Liver (tissue), 8 donors: ENCODE measurements at regions not wholly inside any gene's neighbourhood (a gene's known extent, or its start where the extent isn't known, plus 50 kb on each side); places are given as distances from the start of the nearest gene placed in this dataset.

ENCODE experiments used
- DNase-seq: peaks from one replicate; pipeline ENCODE4 v3.0.0-alpha.2; 2017; ENCODE audit warnings: low spot score
- H3K27ac ChIP-seq, 2 donors: one replicate each; pipeline ENCODE4 v1.7.0; 2013; ENCODE audit warnings: inconsistent platforms in 2 of 2, low read length in 2 of 2, control low read depth in 1 of 2, low read depth in 1 of 2, mild to moderate bottlenecking in 1 of 2
- H3K27me3 ChIP-seq, 4 donors: one replicate each; pipeline versions ENCODE4 v1.6.1 to v1.7.0; 2013; ENCODE audit warnings: low read length in 3 of 4, inconsistent platforms in 1 of 4, mild to moderate bottlenecking in 1 of 4, moderate library complexity in 1 of 4; ENCODE audit not compliant: control insufficient read depth in 4 of 4, insufficient read depth in 4 of 4
- H3K36me3 ChIP-seq, 4 donors: one replicate each; pipeline versions ENCODE4 v1.6.1 to v1.7.0; 2013; ENCODE audit warnings: low read length in 3 of 4, mild to moderate bottlenecking in 3 of 4, low read depth in 1 of 4, moderate library complexity in 1 of 4; ENCODE audit not compliant: control insufficient read depth in 4 of 4, insufficient read depth in 3 of 4
- H3K4me1 ChIP-seq, 4 donors: one replicate each; pipeline versions ENCODE4 v1.6.1 to v1.7.0; 2013; ENCODE audit warnings: low read length in 3 of 4, mild to moderate bottlenecking in 3 of 4, moderate library complexity in 1 of 4; ENCODE audit not compliant: control insufficient read depth in 4 of 4, insufficient read depth in 4 of 4
- H3K4me3 ChIP-seq, 3 donors: one replicate each; pipeline versions ENCODE4 v1.6.1 to v1.7.0; 2013; ENCODE audit warnings: low read length in 3 of 3, control low read depth in 1 of 3, low read depth in 1 of 3, mild to moderate bottlenecking in 1 of 3
- H3K9ac ChIP-seq, 2 donors: one replicate each; pipeline ENCODE4 v1.7.0; 2013; ENCODE audit warnings: low read length in 2 of 2, mild to moderate bottlenecking in 2 of 2, moderate library complexity in 2 of 2, control low read depth in 1 of 2, low read depth in 1 of 2
- H3K9me3 ChIP-seq, 4 donors: one replicate each; pipeline versions ENCODE4 v1.6.1 to v1.7.0; 2013; ENCODE audit warnings: low read length in 3 of 4; ENCODE audit not compliant: control insufficient read depth in 4 of 4
- ATF3 ChIP-seq: IDR thresholded peaks from 2 replicates; pipeline ENCODE4 v1.6.1; 2016; ENCODE audit warnings: antibody characterized with exemption
- CTCF ChIP-seq: fragments of 150-350 bp; IDR thresholded peaks from 2 replicates; pipeline ENCODE4 v1.5.1; 2017; ENCODE audit warnings: improper control_type of control experiment, low read depth, low read length; ENCODE audit not compliant: missing input control
- EGR1 ChIP-seq, 2 donors: IDR thresholded peaks; 2 replicates each; pipeline ENCODE4 v1.6.1; 2016 to 2018; ENCODE audit warnings: antibody characterized with exemption in 2 of 2, low read depth in 2 of 2
- FOXA1 ChIP-seq: IDR thresholded peaks from 2 replicates; pipeline ENCODE4 v1.6.1; 2016; ENCODE audit warnings: antibody characterized with exemption
- FOXA2 ChIP-seq: IDR thresholded peaks from 2 replicates; pipeline ENCODE4 v1.6.1; 2016; ENCODE audit warnings: antibody characterized with exemption
- GABPA ChIP-seq, 2 donors: IDR thresholded peaks in 1 of 2; conservative IDR thresholded peaks in 1 of 2; 2 replicates each; pipeline ENCODE4 v1.6.1; 2016; ENCODE audit warnings: antibody characterized with exemption in 2 of 2, mild to moderate bottlenecking in 1 of 2, moderate library complexity in 1 of 2
- HNF4A ChIP-seq, 2 donors: conservative IDR thresholded peaks; 2 replicates each; pipeline ENCODE4 v1.6.1; 2016; ENCODE audit warnings: antibody characterized with exemption in 2 of 2, mild to moderate bottlenecking in 2 of 2
- HNF4G ChIP-seq: IDR thresholded peaks from 2 replicates; pipeline ENCODE4 v1.6.1; 2016; ENCODE audit warnings: antibody characterized with exemption
- JUND ChIP-seq, 2 donors: IDR thresholded peaks; 2 replicates each; pipeline ENCODE4 v1.6.1; 2016; ENCODE audit warnings: antibody characterized with exemption in 2 of 2
- NR2F2 ChIP-seq: IDR thresholded peaks from 2 replicates; pipeline ENCODE4 v1.6.1; 2016; ENCODE audit warnings: antibody characterized with exemption
- RAD21 ChIP-seq, 2 donors: IDR thresholded peaks; 2 replicates each; pipeline ENCODE4 v1.6.1; 2016; ENCODE audit warnings: antibody characterized with exemption in 2 of 2, mild to moderate bottlenecking in 2 of 2
- RXRA ChIP-seq, 2 donors: IDR thresholded peaks; 2 replicates each; pipeline ENCODE4 v1.6.1; 2017 to 2018; ENCODE audit warnings: antibody characterized with exemption in 2 of 2, mild to moderate bottlenecking in 1 of 2
- SP1 ChIP-seq: IDR thresholded peaks from 2 replicates; pipeline ENCODE4 v1.6.1; 2018; ENCODE audit warnings: antibody characterized with exemption, mild to moderate bottlenecking
- TAF1 ChIP-seq: conservative IDR thresholded peaks from 2 replicates; pipeline ENCODE4 v1.6.1; 2016; ENCODE audit warnings: antibody characterized with exemption, mild to moderate bottlenecking
- YY1 ChIP-seq: IDR thresholded peaks from 2 replicates; pipeline ENCODE4 v1.6.1; 2016; ENCODE audit warnings: antibody characterized with exemption, mild to moderate bottlenecking
- ZBTB33 ChIP-seq: IDR thresholded peaks from 2 replicates; pipeline ENCODE4 v1.6.1; 2016; ENCODE audit warnings: antibody characterized with exemption
- WGBS: extraction: QIAGEN DNeasy Blood & Tissue Kit; methylation state at CpG from one replicate; pipeline ENCODE4 v1.1.7; 2013; 5-methylcytosine and 5-hydroxymethylcytosine counted together
- TF ChIP-seq, protein P1 (sequence below): IDR thresholded peaks from 2 replicates; pipeline ENCODE4 v1.6.1; 2016; ENCODE audit warnings: antibody characterized with exemption
- TF ChIP-seq, protein P2 (sequence below): IDR thresholded peaks from 2 replicates; pipeline ENCODE4 v1.6.1; 2016; ENCODE audit warnings: antibody characterized with exemption, mild to moderate bottlenecking
- donor health status: healthy.
- donor health status: healthy.
- donor health status: healthy.
- donor health status: healthy.
- donor health status: healthy.

GRCh38 chr11:76269247-76269646 is 62.9 kb upstream of the WNT11 start:
- peak; percentile 61 for DNase-seq
- no peak overlapping the region for H3K9ac ChIP-seq
- H3K36me3 ChIP-seq: no peaks in the 10 kb centered on the region
- no peaks in the 10 kb centered on the region for H3K27me3 ChIP-seq
- no peak overlapping the region for H3K4me3 ChIP-seq
- H3K27ac ChIP-seq: peak overlapping the region; percentile 71 to 79
- peaks cover 5 to 25% (median 13%) of the 10 kb centered on the region in 4 donors for H3K4me1 ChIP-seq
- H3K9me3 ChIP-seq: peaks cover 0 to 7% (median 3%) of the 10 kb centered on the region in 4 donors
- 32% methylated on average over 6 of the region's 6 CpGs for WGBS
- TF ChIP-seq RXRA (IDR thresholded peaks at IDR 0.05) (peak; percentile 98 to 99), FOXA1 (no peak), SP1 (peak; percentile 92), TAF1 (peak; percentile 15), CTCF (no peak), NR2F2 (peak; percentile 32), HNF4A (conservative IDR thresholded peaks at IDR 0.05) (peak; percentile 76 to 82), YY1 (peak; percentile 63), HNF4G (no peak), ATF3 (peak; percentile 67), RAD21 (IDR thresholded peaks at IDR 0.05) (peak; percentile 35 to 52), JUND (IDR thresholded peaks at IDR 0.05) (peak; percentile 74 to 81), GABPA (IDR thresholded peaks at IDR 0.05 in 1 of 2, conservative IDR thresholded peaks at IDR 0.05 in 1 of 2) (no peak), ZBTB33 (peak; percentile 56), EGR1 (IDR thresholded peaks at IDR 0.05; ENCODE audit: low read depth in 2 of 2) (no peak), FOXA2 (peak; percentile 36)
- TF ChIP-seq, protein P1, sequence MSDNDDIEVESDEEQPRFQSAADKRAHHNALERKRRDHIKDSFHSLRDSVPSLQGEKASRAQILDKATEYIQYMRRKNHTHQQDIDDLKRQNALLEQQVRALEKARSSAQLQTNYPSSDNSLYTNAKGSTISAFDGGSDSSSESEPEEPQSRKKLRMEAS: peak; percentile 62
- TF ChIP-seq, protein P2, sequence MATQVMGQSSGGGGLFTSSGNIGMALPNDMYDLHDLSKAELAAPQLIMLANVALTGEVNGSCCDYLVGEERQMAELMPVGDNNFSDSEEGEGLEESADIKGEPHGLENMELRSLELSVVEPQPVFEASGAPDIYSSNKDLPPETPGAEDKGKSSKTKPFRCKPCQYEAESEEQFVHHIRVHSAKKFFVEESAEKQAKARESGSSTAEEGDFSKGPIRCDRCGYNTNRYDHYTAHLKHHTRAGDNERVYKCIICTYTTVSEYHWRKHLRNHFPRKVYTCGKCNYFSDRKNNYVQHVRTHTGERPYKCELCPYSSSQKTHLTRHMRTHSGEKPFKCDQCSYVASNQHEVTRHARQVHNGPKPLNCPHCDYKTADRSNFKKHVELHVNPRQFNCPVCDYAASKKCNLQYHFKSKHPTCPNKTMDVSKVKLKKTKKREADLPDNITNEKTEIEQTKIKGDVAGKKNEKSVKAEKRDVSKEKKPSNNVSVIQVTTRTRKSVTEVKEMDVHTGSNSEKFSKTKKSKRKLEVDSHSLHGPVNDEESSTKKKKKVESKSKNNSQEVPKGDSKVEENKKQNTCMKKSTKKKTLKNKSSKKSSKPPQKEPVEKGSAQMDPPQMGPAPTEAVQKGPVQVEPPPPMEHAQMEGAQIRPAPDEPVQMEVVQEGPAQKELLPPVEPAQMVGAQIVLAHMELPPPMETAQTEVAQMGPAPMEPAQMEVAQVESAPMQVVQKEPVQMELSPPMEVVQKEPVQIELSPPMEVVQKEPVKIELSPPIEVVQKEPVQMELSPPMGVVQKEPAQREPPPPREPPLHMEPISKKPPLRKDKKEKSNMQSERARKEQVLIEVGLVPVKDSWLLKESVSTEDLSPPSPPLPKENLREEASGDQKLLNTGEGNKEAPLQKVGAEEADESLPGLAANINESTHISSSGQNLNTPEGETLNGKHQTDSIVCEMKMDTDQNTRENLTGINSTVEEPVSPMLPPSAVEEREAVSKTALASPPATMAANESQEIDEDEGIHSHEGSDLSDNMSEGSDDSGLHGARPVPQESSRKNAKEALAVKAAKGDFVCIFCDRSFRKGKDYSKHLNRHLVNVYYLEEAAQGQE: peak; percentile 51
